GM19240 (cell line): ENCODE measurements at regions not wholly inside any gene's neighbourhood (a gene's known extent, or its start where the extent isn't known, plus 50 kb on each side); places are given as distances from the start of the nearest gene placed in this dataset.
"Not testable (repeated sequence)": the region's sequence is repeated elsewhere in the genome, so short reads cannot be mapped to it uniquely, and the experiment has no call there.

Experiments
- DNase-seq: peaks from one replicate; pipeline ENCODE4 v3.0.0; 2011; ENCODE audit warnings: low spot score; ENCODE audit not compliant: insufficient read length

- DNase-seq = no peak
Observed at GRCh38 chr20:12199703-12200102, 282.0 kb downstream of the BTBD3 start.

- no peak for DNase-seq
Observed at GRCh38 chr20:12201289-12201991, 283.7 kb downstream of the BTBD3 start.

DNA sequence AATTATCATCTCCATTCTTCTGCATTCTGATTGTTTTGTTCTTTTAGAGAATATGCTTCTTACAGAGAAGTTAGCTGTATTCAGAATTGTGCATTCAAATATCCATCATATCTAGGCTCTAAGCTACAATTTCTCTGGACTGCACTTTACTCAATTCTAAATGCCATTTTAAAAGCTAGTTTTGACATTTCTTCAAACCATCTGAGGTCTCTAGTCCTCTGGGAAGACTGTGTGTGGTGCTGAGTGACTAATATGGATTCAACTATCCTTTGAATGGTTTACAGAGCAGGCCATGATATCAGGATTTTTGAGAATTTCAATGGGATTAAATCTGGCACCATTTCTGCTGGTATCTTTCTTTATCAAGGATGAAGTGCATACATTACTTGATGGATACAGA is 285.7 kb downstream of the BTBD3 start:
- no peak for DNase-seq

DNA sequence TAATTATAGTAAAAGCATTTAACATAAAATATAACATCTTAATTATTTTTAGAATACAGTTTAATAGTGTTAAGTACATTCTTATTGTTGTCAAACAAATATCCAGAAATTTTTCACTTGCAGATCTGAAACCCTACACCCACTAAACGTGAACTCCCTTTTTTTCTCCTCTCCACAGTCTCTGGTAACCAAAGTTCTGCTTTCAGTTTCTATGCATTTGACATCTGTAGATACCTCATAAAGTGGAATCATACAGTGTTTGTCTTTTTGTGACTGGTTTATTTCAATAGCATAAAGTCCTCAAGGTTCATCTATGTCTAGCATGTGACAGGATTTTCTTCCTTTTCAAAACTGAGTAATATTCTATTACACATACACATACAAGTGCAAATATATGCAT is 286.3 kb downstream of the BTBD3 start:
- no peak for DNase-seq

DNA sequence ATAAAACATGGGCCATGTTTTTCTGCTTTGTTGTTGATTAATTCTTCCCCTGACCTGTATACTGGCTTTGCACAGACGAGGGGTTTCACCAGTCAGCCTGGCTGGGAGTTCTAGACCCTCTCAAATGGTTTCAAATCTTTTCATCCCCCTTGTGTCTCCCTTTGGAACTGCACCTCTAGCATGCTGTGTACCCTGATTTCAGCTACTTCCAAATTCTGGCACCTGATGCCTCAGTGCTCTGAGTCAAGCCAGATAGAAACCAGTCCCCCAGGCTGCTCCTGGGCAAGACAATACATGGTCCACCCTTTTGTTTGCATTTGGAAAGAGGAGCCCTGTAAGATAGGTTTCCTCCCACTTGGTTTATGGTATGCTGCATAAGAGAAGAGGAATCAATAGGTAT is 290.2 kb downstream of the BTBD3 start:
- no peak for DNase-seq

DNA sequence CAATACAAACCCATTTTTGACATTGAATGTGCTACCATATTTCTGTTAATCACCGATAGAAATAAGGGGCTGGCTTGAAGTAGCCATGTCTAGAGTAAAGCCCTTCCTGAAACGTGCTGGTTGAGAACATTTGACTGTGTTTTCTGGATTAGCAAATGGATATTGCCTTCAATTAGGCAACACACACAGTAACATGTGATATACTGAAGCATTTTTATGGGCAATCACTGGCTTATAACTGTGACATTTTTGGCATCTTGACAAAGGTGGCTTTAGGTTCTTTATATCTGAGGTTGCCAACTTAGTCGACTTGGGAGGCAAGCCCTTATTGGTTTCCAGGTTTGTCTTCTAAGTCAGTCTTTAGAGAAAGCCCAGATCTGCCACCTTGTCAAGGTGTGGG is 292.9 kb downstream of the BTBD3 start:
- DNase-seq = no peak

DNA sequence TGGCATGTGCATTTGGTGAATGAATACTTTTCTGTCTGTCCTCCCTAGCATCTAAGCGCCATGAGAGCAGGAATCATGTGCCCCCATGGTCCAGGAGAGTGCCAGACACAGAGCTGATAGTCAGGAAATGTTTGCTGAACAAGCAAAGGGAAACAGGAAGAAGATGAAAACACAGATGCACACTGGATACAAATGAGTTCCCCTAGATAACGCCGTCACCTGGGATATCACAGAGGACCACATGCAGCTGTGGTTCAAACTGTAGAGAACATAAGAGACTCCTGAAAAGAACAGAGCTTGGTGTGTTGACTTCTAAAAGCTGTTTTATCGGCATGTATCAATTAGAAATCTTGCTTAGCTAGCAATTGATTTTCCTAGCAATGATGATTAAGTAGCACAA is 293.7 kb downstream of the BTBD3 start:
- no peak for DNase-seq

DNA sequence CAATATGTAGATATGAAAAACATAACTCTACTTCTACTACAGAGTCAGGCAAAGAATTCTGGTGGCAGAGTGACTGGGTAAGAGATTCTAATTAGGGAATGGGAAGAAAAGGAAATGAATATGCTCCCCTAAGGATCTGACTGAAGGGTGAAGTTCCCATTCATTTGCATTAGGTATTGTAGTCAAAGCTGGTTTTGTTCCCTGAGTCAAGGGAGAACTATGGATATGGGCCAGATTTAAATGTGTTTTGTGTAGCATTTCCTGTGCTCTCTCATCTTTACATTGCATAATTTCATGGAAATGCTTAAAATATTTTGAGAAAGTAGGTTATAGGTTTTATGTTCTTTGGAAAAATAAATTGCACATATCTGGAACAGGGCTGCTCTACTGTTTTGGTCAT is 299.7 kb downstream of the BTBD3 start:
- DNase-seq = no peak

- no peak for DNase-seq
Observed at GRCh38 chr20:12219798-12220197, 302.1 kb downstream of the BTBD3 start.

- DNase-seq = no peak
Observed at GRCh38 chr20:12223057-12223456, 305.4 kb downstream of the BTBD3 start.

- DNase-seq = no peak
Observed at GRCh38 chr20:12225898-12226297, 308.2 kb downstream of the BTBD3 start.

DNA sequence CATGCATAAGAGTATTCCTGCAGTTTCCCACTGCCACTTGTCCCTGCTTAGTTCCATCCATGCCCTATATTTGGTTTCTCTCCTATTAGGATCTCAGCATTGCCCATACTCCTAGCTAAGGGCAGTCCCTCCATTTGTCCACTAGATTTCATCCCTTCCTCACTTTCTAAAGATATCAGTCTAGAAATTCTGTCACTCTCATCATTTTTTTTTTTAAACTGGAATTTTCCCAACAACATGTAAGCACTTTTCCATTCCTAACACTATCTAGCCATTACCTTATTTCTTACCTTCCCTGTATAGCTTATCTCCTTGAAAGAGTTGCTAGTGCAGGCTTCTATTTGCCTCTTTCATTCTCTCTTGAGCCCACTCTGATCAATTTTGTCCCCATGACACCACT is 312.2 kb downstream of the BTBD3 start:
- no peak for DNase-seq

DNA sequence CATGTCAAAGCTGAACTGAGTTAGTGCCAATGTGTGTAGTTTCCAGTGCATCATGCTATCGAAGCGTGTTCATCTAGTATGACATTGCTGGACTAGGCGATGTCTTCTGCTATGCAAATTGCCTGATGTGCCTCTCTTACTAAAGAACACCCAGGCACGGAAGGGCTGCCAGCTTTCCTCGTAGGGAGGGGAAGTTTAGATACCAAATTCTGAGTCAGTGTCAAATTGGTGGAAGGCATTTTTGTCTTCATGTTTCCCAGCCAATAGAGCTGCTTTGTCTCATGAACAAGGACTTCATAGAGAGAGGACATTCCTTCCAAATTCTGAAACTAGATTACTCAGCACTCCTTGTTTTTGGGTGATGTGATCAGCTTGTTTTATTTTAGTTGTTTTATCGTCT is 320.1 kb downstream of the BTBD3 start:
- no peak for DNase-seq

GRCh38 chr20:12241065-12241464 is 323.4 kb downstream of the BTBD3 start:
- no peak for DNase-seq

GRCh38 chr20:12243327-12243726 is 325.6 kb downstream of the BTBD3 start:
- no peak for DNase-seq

- DNase-seq = no peak
Observed at GRCh38 chr20:12248481-12248880, 330.8 kb downstream of the BTBD3 start.

GRCh38 chr20:12250661-12251060 is 333.0 kb downstream of the BTBD3 start:
- DNase-seq = not testable (repeated sequence)

- DNase-seq = no peak
Observed at GRCh38 chr20:12252793-12253192, 335.1 kb downstream of the BTBD3 start.

GRCh38 chr20:12255461-12255970 is 337.8 kb downstream of the BTBD3 start:
- DNase-seq = no peak

DNA sequence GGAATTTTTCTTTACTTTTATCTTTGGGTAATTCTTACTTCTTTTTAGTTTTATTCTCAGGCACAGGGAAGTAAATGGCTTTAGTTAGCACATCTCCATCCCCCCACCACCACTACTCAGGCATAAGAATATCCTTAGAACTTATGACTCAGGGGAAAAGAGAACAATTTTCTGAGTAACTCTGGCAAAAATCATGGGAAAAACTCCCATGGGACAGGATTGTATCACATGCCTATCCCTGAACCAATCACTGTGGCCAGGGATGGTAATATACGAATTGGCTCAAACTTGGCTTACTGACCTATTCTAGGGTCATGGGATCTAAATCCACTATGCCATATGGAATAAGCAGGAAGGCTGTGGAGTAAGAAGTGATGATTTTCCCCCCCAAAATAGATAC is 339.1 kb downstream of the BTBD3 start:
- no peak for DNase-seq

- no peak for DNase-seq
Observed at GRCh38 chr20:12262747-12263146, 345.1 kb downstream of the BTBD3 start.

GRCh38 chr20:12264711-12265110 is 347.0 kb downstream of the BTBD3 start:
- DNase-seq = no peak

DNA sequence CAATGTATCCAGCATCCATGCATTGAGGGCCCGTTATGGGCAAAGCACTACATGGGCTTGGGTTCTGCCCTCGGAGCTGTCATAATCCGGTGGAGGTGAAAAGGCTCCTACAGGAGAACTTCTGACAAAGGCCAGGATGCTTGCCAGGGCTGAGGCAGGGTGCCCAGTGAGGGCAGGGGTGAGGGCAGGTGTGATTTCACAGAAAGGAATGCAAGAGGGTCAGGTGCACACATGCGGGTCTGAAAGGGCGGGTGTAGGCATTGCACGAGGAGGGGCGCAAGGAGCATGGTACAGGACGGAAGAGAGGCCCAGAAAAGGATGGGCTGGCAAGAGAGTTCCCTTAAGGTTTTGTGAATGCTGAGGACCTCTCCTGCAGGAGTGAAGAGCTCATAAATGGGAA is 348.0 kb downstream of the BTBD3 start:
- no peak for DNase-seq

GRCh38 chr20:12269579-12269978 is 351.9 kb downstream of the BTBD3 start:
- no peak for DNase-seq
